H9 (cell line): ENCODE measurements at regions not wholly inside any gene's neighbourhood (a gene's known extent, or its start where the extent isn't known, plus 50 kb on each side); places are given as distances from the start of the nearest gene placed in this dataset.

Source experiments
- DNase-seq: peaks from one replicate; pipeline ENCODE4 v3.0.0-alpha.2; 2017
- H2AFZ ChIP-seq: one replicate; pipeline ENCODE4 v1.6.1; 2013; ENCODE audit warnings: mild to moderate bottlenecking, low read length, control low read depth, moderate library complexity
- H2AK5ac ChIP-seq: 2 replicates; pipeline ENCODE4 v1.6.1; 2013; ENCODE audit warnings: low read length, control low read depth, mixed read lengths; ENCODE audit not compliant: insufficient read length
- H2BK120ac ChIP-seq: one replicate; pipeline ENCODE4 v1.6.1; 2013; ENCODE audit warnings: low read depth, mild to moderate bottlenecking, low read length, control low read depth, inconsistent platforms; ENCODE audit not compliant: poor library complexity, severe bottlenecking
- H2BK12ac ChIP-seq: 2 replicates; pipeline ENCODE4 v1.6.1; 2013; ENCODE audit warnings: low read length, control low read depth, mixed read lengths, low read depth; ENCODE audit not compliant: insufficient read length
- H2BK15ac ChIP-seq: 2 replicates; pipeline ENCODE4 v1.6.1; 2013; ENCODE audit warnings: low read depth, low read length, control low read depth
- H2BK20ac ChIP-seq: one replicate; pipeline ENCODE4 v1.6.1; 2013; ENCODE audit warnings: low read depth, mild to moderate bottlenecking, low read length, control low read depth, inconsistent platforms; ENCODE audit not compliant: poor library complexity, severe bottlenecking
- H2BK5ac ChIP-seq: 2 replicates; pipeline ENCODE4 v1.6.1; 2013; ENCODE audit warnings: low read length, control low read depth, mixed read lengths; ENCODE audit not compliant: insufficient read length
- H3K14ac ChIP-seq: 2 replicates; pipeline ENCODE4 v1.6.1; 2013; ENCODE audit warnings: low read length, control low read depth; ENCODE audit not compliant: insufficient read depth
- H3K18ac ChIP-seq: 2 replicates; pipeline ENCODE4 v1.6.1; 2013; ENCODE audit warnings: low read depth, mild to moderate bottlenecking, mixed read lengths, low read length, control low read depth; ENCODE audit not compliant: insufficient read length
- H3K23ac ChIP-seq: 2 replicates; pipeline ENCODE4 v1.6.1; 2013; ENCODE audit warnings: low read length, control low read depth, mixed read lengths, low read depth; ENCODE audit not compliant: insufficient read length
- H3K23me2 ChIP-seq: 2 replicates; pipeline ENCODE4 v1.6.1; 2013; ENCODE audit warnings: low read depth, mild to moderate bottlenecking, mixed read lengths, low read length, control low read depth; ENCODE audit not compliant: insufficient read length, poor library complexity, severe bottlenecking
- H3K27ac ChIP-seq: 2 replicates; pipeline ENCODE4 v1.5.1; 2013; ENCODE audit warnings: low read length, control low read depth, mixed read lengths, low read depth; ENCODE audit not compliant: insufficient read length
- H3K27me3 ChIP-seq: 2 replicates; pipeline ENCODE4 v1.6.1; 2013; ENCODE audit warnings: low read length, control low read depth, inconsistent platforms; ENCODE audit not compliant: insufficient read depth
- H3K4ac ChIP-seq: 2 replicates; pipeline ENCODE4 v1.6.1; 2013; ENCODE audit warnings: low read depth, mild to moderate bottlenecking, control low read depth, inconsistent platforms, low read length, moderate library complexity
- H3K4me1 ChIP-seq: 2 replicates; pipeline ENCODE4 v1.6.1; 2013; ENCODE audit warnings: low read length, control low read depth, inconsistent platforms; ENCODE audit not compliant: insufficient read depth
- H3K4me2 ChIP-seq: 2 replicates; pipeline ENCODE4 v1.6.1; 2013; ENCODE audit warnings: low read length, control low read depth, mixed read lengths; ENCODE audit not compliant: insufficient read length, insufficient read depth
- H3K56ac ChIP-seq: 2 replicates; pipeline ENCODE4 v1.6.1; 2013; ENCODE audit warnings: low read depth, mild to moderate bottlenecking, mixed read lengths, low read length, control low read depth; ENCODE audit not compliant: insufficient read length
- H3K79me1 ChIP-seq: 2 replicates; pipeline ENCODE4 v1.6.1; 2013; ENCODE audit warnings: low read depth, mild to moderate bottlenecking, moderate library complexity, low read length, control low read depth, inconsistent platforms; ENCODE audit not compliant: insufficient read depth, poor library complexity, severe bottlenecking
- H3K79me2 ChIP-seq: 2 replicates; pipeline ENCODE4 v1.6.1; 2013; ENCODE audit warnings: low read length, control low read depth, inconsistent platforms; ENCODE audit not compliant: insufficient read depth
- H3K9ac ChIP-seq: 2 replicates; pipeline ENCODE4 v1.6.1; 2013; ENCODE audit warnings: low read length, control low read depth, mixed read lengths; ENCODE audit not compliant: insufficient read length; ENCODE audit errors: extremely low read depth
- H3K9me3 ChIP-seq: one replicate; pipeline ENCODE4 v1.6.1; 2013; ENCODE audit warnings: low read depth, low read length, inconsistent platforms; ENCODE audit not compliant: control insufficient read depth
- H3T11ph ChIP-seq: one replicate; pipeline ENCODE4 v1.6.1; 2013; ENCODE audit warnings: mild to moderate bottlenecking, low read length, control low read depth, inconsistent platforms
- H4K20me1 ChIP-seq: one replicate; pipeline ENCODE4 v1.6.1; 2013; ENCODE audit not compliant: control insufficient read depth, insufficient read length, insufficient read depth
- H4K5ac ChIP-seq: 2 replicates; pipeline ENCODE4 v1.6.1; 2013; ENCODE audit warnings: low read depth, mild to moderate bottlenecking, mixed read lengths, low read length, control low read depth; ENCODE audit not compliant: insufficient read length
- H4K8ac ChIP-seq: replicated peaks from 2 replicates; pipeline ENCODE4 v1.6.1; 2013; ENCODE audit warnings: low read length, control low read depth, mixed read lengths, low read depth; ENCODE audit not compliant: insufficient read length
- H4K91ac ChIP-seq: 2 replicates; pipeline ENCODE4 v1.6.1; 2013; ENCODE audit warnings: low read depth, mild to moderate bottlenecking, moderate library complexity, mixed read lengths, low read length, control low read depth; ENCODE audit not compliant: insufficient read length
- H3K27ac Mint-ChIP-seq, 3 experiments: 2 replicates in 2 of 3; 3 replicates in 1 of 3; pipeline ENCODE4 v1.8.0; 2020 to 2021; ENCODE audit warnings: mixed read lengths in 3 of 3, mild to moderate bottlenecking in 1 of 3, moderate library complexity in 1 of 3
- H3K27me3 Mint-ChIP-seq: 2 replicates; pipeline ENCODE4 v1.8.0; 2021; ENCODE audit warnings: low read depth, mild to moderate bottlenecking, moderate library complexity, mixed read lengths
- H3K36me3 Mint-ChIP-seq, 3 experiments: 2 replicates in 2 of 3; 3 replicates in 1 of 3; pipeline ENCODE4 v1.8.0; 2020 to 2021; ENCODE audit warnings: low read depth in 3 of 3, mixed read lengths in 3 of 3; ENCODE audit not compliant: insufficient read depth in 1 of 3
- H3K4me1 Mint-ChIP-seq, 2 experiments: 2 replicates each; pipeline ENCODE4 v1.8.0; 2020; ENCODE audit warnings: mixed read lengths in 2 of 2
- H3K4me3 Mint-ChIP-seq, 2 experiments: 2 replicates in 1 of 2; 3 replicates in 1 of 2; pipeline ENCODE4 v1.8.0; 2020 to 2021; ENCODE audit warnings: mild to moderate bottlenecking in 2 of 2, mixed read lengths in 2 of 2, moderate library complexity in 1 of 2
- H3K9me3 Mint-ChIP-seq, 2 experiments: 2 replicates in 1 of 2; 3 replicates in 1 of 2; pipeline ENCODE4 v1.8.0; 2020; ENCODE audit warnings: mild to moderate bottlenecking in 2 of 2, mixed read lengths in 2 of 2, moderate library complexity in 1 of 2
- CTCF ChIP-seq: fragments of 200-600 bp; sonication (generic); conservative IDR thresholded peaks from 3 replicates; pipeline ENCODE4 v1.8.0; 2021; ENCODE audit warnings: antibody characterized with exemption, mild to moderate bottlenecking
- WGBS: extraction: QIAGEN DNeasy Blood & Tissue Kit; methylation state at CpG from one replicate; pipeline ENCODE4 v1.1.7; 2013; ENCODE audit warnings: missing lambda C conversion rate, low lambda C conversion rate, mixed read lengths; ENCODE audit not compliant: insufficient read length; ENCODE audit errors: extremely low coverage; 5-methylcytosine and 5-hydroxymethylcytosine counted together

- Histone ChIP-seq H3K79me2 (no peaks in the 10 kb centered on the region), H2AFZ (no peak overlapping the region), H4K91ac (no peak overlapping the region), H3K23me2 (no peaks in the 10 kb centered on the region), H3T11ph (no peak overlapping the region), H3K23ac (no peak overlapping the region), H3K4ac (no peak overlapping the region), H3K27ac (no peak overlapping the region), H2BK20ac (no peak overlapping the region), H4K20me1 (no peaks in the 10 kb centered on the region), H2AK5ac (no peak overlapping the region), H4K8ac (no peak overlapping the region), H2BK5ac (no peak overlapping the region), H3K9ac (no peak overlapping the region), H2BK12ac (no peak overlapping the region), H2BK15ac (no peak overlapping the region), H3K27me3 (no peaks in the 10 kb centered on the region), H3K4me1 (peaks cover 9% of the 10 kb centered on the region; the same call in 1 of the 2 replicates), H3K9me3 (no peaks in the 10 kb centered on the region), H2BK120ac (no peak overlapping the region), H3K4me2 (no peak overlapping the region), H3K14ac (no peak overlapping the region; the same call in 1 of the 2 replicates), H3K79me1 (no peaks in the 10 kb centered on the region), H3K18ac (no peak overlapping the region), H4K5ac (no peak overlapping the region), H3K56ac (no peak overlapping the region)
- Mint-ChIP-seq H3K9me3 (no peaks in the 10 kb centered on the region; a peak in 1 of 5 replicates), H3K27ac (peak overlapping the region in 1 of 3 experiments; percentile 35; a peak in 3 of 7 replicates), H3K4me3 (no peak overlapping the region; a peak in 1 of 5 replicates), H3K27me3 (peaks cover 15% of the 10 kb centered on the region), H3K36me3 (no peaks in the 10 kb centered on the region; a peak in 1 of 7 replicates), H3K4me1 (peaks cover 31 to 38% of the 10 kb centered on the region in 2 experiments)
- no peak for DNase-seq
- no CpG with 5 or more reads among the region's 11 CpGs for WGBS
- no peak for TF ChIP-seq CTCF
Observed at GRCh38 chr16:5916711-5917191, 819.2 kb upstream of the EEF2KMT start.
